Endothelial cell of umbilical vein (primary cell): ENCODE measurements at regions not wholly inside any gene's neighbourhood (a gene's known extent, or its start where the extent isn't known, plus 50 kb on each side); places are given as distances from the start of the nearest gene placed in this dataset.

Source experiments
- EZH2 ChIP-seq: IDR thresholded peaks from 2 replicates; pipeline ENCODE4 v1.6.1; 2012; ENCODE audit warnings: borderline replicate concordance, low read depth, mild to moderate bottlenecking, moderate library complexity, low read length, inconsistent platforms; ENCODE audit not compliant: severe bottlenecking
- JUN ChIP-seq: IDR thresholded peaks from 2 replicates; pipeline ENCODE4 v1.6.1; 2011; ENCODE audit warnings: borderline replicate concordance, low read depth; ENCODE audit not compliant: insufficient read length, insufficient read depth
- POLR2AphosphoS5 ChIP-seq: IDR thresholded peaks from 2 replicates; pipeline ENCODE4 v1.6.1; 2012; ENCODE audit warnings: low read depth, mild to moderate bottlenecking, control low read depth, low read length, moderate library complexity; ENCODE audit not compliant: insufficient read depth
- TF ChIP-seq, protein P1 (sequence below), 2 donors: IDR thresholded peaks; 1 replicate in 1 of 2; 2 replicates in 1 of 2; pipeline ENCODE4 v1.5.1; 2011; ENCODE audit warnings: low read length in 2 of 2, mild to moderate bottlenecking in 2 of 2, moderate library complexity in 2 of 2, control low read depth in 1 of 2, inconsistent platforms in 1 of 2, low read depth in 1 of 2; ENCODE audit not compliant: insufficient read depth in 1 of 2; ENCODE audit errors: extremely low read depth in 1 of 2
- TF ChIP-seq, protein P2 (sequence below): IDR thresholded peaks from 2 replicates; pipeline ENCODE4 v1.6.1; 2011; ENCODE audit not compliant: insufficient read depth, insufficient read length

- TF ChIP-seq EZH2, result no peak
- TF ChIP-seq, protein P1, sequence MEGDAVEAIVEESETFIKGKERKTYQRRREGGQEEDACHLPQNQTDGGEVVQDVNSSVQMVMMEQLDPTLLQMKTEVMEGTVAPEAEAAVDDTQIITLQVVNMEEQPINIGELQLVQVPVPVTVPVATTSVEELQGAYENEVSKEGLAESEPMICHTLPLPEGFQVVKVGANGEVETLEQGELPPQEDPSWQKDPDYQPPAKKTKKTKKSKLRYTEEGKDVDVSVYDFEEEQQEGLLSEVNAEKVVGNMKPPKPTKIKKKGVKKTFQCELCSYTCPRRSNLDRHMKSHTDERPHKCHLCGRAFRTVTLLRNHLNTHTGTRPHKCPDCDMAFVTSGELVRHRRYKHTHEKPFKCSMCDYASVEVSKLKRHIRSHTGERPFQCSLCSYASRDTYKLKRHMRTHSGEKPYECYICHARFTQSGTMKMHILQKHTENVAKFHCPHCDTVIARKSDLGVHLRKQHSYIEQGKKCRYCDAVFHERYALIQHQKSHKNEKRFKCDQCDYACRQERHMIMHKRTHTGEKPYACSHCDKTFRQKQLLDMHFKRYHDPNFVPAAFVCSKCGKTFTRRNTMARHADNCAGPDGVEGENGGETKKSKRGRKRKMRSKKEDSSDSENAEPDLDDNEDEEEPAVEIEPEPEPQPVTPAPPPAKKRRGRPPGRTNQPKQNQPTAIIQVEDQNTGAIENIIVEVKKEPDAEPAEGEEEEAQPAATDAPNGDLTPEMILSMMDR (IDR thresholded peaks at IDR 0.05; ENCODE audit: extremely low read depth in 1 of 2, insufficient read depth in 1 of 2, low read depth in 1 of 2, low read length in 2 of 2), result no peak
- TF ChIP-seq, protein P2, sequence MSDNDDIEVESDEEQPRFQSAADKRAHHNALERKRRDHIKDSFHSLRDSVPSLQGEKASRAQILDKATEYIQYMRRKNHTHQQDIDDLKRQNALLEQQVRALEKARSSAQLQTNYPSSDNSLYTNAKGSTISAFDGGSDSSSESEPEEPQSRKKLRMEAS, result no peak
- TF ChIP-seq JUN, result no peak
- no peak for TF ChIP-seq POLR2AphosphoS5
Observed at GRCh38 chr10:2399482-2399881, 662.2 kb upstream of the ADARB2 start.
